C1 segment of cervical spinal cord (tissue), 14 donors: ENCODE measurements at regions not wholly inside any gene's neighbourhood (a gene's known extent, or its start where the extent isn't known, plus 50 kb on each side); places are given as distances from the start of the nearest gene placed in this dataset.
"Not testable (repeated sequence)": the region's sequence is repeated elsewhere in the genome, so short reads cannot be mapped to it uniquely, and the experiment has no call there.

Experiments
- DNase-seq, 14 donors: peaks; one replicate each; lab custom pipeline; 2025; lab: John Stamatoyannopoulos, UW

- no peak for DNase-seq
Observed at GRCh38 chr12:68984796-68985573, 52.0 kb upstream of the CPM start.

DNA sequence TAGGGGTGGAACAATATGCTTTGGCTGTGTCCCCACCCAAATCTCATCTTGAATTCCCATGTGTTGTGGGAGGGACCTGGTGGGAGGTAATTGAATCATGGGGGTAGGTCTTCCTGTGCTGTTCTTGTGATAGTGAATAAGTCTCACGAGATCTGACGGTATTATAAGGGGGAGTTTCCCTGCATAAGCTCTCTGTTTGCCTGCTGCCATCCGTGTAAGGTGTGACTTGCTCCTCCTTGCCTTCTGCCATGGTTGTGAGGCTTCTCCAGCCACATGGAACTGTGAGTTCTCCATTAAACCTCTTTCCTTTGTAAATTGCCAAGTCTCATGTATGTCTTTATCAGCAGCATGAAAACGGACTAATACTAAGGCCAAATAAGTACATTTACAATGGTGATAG lies 64.6 kb upstream of the CPM start:
- DNase-seq: not testable (repeated sequence)

- no peak for DNase-seq
Observed at GRCh38 chr12:68998041-68998440, 65.1 kb upstream of the CPM start.

GRCh38 chr12:69000074-69000473 lies 67.1 kb upstream of the CPM start:
- no peak for DNase-seq

DNA sequence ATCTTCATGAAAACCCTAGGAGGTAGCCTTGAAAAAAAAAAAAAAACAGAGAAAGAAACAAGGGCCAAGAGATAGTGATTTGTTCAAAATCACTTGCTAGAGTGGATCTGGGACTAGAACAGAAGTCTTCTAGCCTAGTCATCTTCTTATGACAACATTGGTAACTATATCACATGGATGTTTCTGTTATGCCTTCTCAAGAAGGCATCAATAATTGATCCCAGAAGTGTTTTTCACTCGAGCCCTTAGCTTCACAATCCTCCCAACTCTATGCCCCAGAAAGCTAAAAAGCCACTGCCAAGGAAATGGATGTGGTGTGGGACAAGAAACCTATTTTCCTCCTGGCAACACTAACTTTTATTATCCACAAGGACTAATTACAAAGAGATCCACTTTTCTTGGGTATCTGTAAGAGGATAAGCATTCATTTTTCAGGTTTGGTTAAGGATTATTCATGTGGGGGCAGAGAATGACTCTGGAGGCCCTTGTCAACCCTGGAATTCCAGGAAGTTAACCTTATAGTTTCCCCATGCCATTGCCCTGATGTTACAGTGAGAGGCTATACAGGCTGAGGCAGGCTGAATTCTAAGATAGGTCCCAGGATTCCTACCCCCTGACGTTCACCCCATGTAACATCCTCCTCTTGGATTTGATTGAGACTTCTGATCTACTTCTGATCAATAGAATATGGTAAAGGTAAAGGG lies 67.7 kb upstream of the CPM start:
- DNase-seq: no peak

DNA sequence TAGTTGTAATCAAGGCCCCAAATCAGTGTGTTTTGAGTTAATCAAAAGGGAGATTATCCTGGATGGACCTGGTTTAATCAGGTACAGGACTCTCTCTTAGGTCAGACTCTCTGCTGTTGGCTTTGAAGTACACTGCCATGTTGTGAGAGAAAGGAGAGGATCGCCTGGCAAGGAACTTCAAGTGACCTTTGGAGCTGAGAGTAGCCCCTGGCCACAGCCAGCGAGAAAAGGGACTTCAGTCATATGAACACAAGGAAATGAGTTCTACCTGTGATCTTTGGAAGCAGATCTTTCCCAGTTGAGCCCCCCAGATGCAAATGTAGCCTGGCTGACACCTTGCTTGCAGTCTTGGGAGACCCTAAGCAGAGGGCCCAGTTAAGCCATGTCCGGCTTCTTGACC lies 68.3 kb upstream of the CPM start:
- DNase-seq: no peak

DNA sequence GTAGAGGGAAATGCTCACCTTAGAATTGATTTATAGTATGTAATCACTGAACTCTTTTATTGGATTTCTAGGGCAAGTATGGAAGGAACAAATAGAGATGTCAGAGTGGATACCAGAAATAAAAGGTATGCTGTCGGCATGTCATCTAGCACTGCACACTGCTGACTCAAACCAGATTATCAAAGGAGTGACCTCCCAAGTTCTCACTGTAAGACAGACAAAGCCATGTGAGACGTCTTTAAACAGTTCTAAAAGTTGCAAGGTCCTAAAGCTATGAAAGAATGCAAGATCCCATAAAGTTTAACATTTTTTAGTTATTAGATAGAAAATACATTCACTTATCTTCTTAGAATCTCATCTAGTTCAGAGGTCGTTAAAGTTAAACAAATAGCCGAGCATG lies 70.0 kb upstream of the CPM start:
- DNase-seq: no peak

DNA sequence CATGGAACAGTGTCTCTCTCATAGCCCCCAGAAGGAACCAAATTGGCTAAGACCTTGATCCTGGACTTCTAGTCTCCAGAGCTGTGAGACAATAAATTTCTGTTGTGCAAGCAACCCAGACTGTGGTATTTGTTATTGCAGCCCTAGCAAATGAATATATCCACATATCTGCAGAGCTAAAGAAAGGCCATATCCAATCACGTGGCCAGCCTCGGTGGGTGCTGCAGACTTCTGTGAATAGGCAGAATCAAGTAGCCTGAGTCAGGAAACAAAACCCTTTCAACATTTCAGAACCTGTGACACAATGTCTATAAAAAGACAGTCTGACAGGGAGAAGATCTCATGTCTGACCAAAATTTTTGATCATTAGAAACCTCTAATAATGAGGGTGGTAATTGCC lies 71.0 kb upstream of the CPM start:
- no peak for DNase-seq

DNA sequence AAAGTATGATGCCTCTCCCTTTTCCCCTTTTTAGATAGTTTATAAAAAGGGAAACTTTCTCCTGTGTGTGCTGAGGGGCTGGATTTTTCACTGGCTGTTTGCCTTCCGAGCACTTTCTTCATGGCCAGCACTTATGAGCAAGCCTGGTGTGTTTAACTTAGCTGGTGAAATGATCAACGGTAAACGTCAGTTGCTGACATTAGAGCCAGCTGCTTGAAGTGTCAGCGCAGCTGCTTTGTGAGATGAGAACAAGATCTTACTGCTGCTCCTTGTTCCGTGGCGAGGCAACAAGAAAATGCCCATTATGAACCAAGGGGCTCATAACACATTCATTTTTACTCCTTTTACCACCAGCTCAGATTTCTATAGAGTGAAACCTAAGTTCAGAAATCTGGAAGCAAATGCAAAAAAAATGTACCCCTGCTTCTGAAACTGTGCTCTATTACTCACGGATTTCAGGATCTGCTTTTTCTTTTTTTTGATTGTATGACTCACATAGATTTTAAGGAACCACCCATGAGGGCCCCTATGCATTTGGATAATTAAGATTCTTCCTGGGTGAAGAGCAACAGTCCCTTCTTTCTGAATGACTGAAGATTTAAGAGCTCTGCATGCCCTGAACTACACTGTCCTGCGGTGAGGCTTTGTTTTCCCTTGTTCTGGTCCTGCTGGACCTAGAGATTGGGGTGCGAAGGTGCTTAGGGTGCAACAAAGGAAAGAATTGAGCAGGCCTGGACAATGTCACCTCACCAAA lies 74.3 kb upstream of the CPM start:
- peak in 1 of 14 donors; percentile 9 for DNase-seq

DNA sequence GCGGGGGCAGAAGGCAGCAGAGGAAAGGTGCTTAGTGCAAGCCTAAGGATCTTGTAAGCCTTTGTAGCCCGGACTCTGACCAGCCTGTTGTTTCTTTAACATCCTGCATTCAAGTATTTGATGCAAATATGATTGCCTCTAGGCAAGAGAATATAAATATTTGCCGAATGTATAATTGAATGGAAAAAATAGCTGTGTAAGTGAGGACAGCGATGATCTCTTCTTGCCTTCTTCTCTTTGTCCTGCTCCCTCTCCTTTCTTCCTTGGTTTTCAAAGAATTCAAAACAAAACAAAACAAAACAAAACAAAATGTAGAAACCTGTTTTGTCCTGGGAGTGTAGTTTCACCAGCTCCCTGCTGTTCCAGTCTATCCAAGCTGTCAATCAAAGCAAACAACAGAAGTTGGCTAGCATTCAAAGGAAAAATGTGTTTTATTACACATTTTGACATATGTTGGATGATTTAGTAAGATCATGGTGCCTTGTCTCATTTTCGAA lies 74.9 kb upstream of the CPM start:
- no peak for DNase-seq

GRCh38 chr12:69008520-69008919 lies 75.5 kb upstream of the CPM start:
- DNase-seq: no peak

- DNase-seq: no peak
Observed at GRCh38 chr12:69014047-69014446, 81.1 kb upstream of the CPM start.

GRCh38 chr12:69015017-69015416 lies 82.0 kb upstream of the CPM start:
- no peak for DNase-seq

DNA sequence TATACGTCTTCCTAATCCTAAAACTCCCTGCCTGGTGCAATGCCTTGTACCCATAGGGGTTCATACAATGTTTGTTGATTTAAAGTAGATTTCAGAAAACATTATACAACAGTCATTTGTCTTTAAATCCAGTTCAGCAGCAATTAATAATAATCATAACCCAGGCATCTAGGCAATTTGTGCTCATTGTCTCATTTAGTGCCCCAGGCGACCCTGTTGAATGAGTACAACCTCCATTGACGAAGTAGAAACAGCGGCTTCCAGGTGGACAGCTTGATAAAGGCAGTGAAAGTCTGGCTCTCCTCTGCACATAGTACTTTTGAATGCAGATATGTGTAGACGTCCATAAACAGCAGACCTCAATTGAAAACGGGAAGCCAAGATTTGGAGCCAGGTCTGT lies 82.9 kb upstream of the CPM start:
- DNase-seq: no peak

DNA sequence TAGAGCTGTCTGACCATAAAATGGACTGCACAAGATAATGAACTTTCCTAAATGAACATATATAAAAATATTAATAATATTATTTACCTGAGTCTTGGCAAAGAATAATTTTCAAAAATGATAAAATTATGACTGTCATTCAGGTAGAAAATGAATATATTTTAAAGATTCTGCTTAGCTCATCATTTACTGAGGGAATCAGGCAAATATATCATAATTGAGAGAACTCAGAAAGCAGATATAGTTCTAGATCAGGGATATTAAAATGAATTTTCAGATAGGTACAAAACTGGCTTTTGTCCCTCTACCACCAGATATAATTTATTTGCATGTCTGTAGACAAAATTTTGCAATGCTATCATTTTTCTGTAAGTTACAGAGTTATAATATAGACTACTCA lies 86.1 kb upstream of the CPM start:
- DNase-seq: no peak

- DNase-seq: no peak
Observed at GRCh38 chr12:69019910-69020309, 86.9 kb upstream of the CPM start.

DNA sequence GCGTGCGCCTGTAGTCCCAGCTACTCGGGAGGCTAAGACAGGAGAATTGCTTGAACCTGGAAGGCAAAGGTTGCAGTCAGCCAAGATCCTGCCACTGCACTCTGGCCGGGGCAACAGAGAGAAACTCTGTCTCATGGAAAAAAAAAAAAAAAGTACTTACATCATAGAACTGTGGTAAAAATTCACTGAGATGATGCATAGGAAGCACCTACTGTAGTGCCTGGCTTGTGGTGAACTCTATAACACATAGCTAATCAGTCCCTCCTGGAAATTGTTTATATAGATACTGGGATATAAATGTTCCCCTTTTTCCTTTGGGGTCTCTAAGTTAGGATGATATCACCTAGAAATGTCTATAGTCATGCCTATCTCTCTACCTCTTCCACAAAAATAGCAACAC lies 89.7 kb upstream of the CPM start:
- DNase-seq: no peak

DNA sequence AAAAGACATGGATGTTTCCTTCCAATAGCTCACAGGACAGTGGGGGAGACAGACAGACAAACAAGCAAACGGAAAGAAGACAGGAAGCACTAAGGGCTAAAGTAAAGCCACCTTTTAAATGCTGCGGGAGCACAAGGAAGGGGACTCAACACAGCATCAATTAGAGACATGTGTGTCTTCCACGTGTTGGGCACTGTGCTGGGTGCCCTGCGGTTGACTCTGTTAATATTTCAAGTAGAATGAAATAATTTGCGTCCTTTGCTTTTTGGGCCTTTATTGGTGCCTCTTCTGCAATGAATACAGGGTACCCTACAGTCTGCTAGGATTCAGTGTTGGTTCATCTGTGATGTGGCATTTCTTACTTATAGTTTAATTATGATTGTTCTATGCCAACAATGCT lies 90.9 kb upstream of the CPM start:
- DNase-seq: no peak

- no peak for DNase-seq
Observed at GRCh38 chr12:69024413-69024812, 91.4 kb upstream of the CPM start.

DNA sequence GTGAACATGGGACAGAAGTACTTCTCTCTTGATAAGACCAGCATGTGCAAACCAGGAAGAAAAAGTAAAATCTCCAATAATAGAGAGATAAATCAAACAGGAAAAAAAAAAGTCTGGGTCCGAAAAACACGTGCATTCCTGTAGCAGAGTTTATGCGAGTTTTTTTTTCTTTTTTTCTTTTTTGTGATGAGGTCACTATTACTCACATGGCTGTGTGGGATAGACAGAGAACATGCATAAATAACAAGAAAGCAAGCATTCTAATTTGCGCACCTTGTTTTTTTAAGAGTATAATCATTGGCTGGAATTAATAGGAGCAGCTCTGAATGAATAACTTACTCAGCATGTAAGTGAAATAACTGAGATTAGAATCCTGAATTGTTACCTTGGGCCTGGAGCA lies 91.9 kb upstream of the CPM start:
- no peak for DNase-seq

DNA sequence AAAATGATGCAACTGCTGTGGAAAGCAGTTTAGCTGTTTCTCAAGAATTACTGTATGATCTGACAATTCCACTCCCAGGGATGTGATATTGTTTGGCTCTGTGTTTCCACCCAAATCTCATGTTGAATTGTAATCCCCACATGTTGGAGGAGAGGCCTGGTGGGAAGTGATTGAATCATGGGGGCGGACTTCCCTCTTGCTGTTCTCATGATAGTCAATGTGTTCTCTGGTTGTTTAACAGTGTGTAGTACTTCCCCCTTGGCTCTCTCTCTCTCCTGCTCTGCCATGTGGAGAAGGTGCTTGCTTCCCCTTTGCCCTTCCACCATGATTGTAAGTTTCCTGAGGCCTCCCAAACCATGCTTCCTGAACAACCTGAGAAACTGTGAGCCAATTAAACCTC lies 93.4 kb upstream of the CPM start:
- DNase-seq: no peak

- DNase-seq: no peak
Observed at GRCh38 chr12:69027411-69027881, 94.5 kb upstream of the CPM start.
